HepG2 (cell line): ENCODE measurements at regions not wholly inside any gene's neighbourhood (a gene's known extent, or its start where the extent isn't known, plus 50 kb on each side); places are given as distances from the start of the nearest gene placed in this dataset.

ENCODE experiments used
- ATAC-seq: fragments of 200-7000 bp; cut with Tn5 transposase; 3 replicates; pipeline ENCODE4 v1.9.1; 2020; ENCODE audit warnings: mild to moderate bottlenecking, moderate library complexity
- BruUV-seq: library from RNA; stranded (reverse); fragments of 400-500 nt; replicated peaks from 2 replicates; lab custom pipeline; 2021; lab: Mats Ljungman, UMichigan
- CTCF ChIA-PET: fragments of 300-600 bp; formaldehyde crosslinking; extraction: SDS; loops from one replicate; lab custom pipeline; 2021; ENCODE audit warnings: low total read pairs, inconsistent platforms, low intra/inter-chr PET ratio; lab: Yijun Ruan, JAX
- POLR2A ChIA-PET: fragments of 350-600 bp; sonication (Branson Sonifier 250); formaldehyde crosslinking; loops from one replicate; lab custom pipeline; 2020; ENCODE audit warnings: antibody characterized with exemption, inconsistent platforms; lab: Yijun Ruan, JAX
- DNase-seq: peaks from one replicate; pipeline ENCODE4 v3.0.0-alpha.2; 2015; ENCODE audit warnings: low spot score
- FAIRE-seq: peaks from 3 replicates; lab custom pipeline; 2011; peaks lifted over from hg19 to GRCh38; lab: Jason Lieb, UNC
- H2AFZ ChIP-seq: one replicate; pipeline ENCODE4 v1.6.1; 2011; ENCODE audit warnings: low read length, inconsistent platforms
- H3K27ac ChIP-seq: fragments of 300-600 bp; 3 replicates; pipeline ENCODE4 v1.8.0; 2011; ENCODE audit warnings: mixed run types, mild to moderate bottlenecking, mixed read lengths, low read length, inconsistent platforms; ENCODE audit not compliant: insufficient read depth; ENCODE audit errors: extremely low read length
- H3K27me3 ChIP-seq, 2 experiments: fragments of 200-600 bp in 1 of 2; 2 replicates in 1 of 2; 3 replicates in 1 of 2; pipeline versions ENCODE4 v1.6.0 to v1.8.0; 2011; ENCODE audit warnings: low read length in 2 of 2, mild to moderate bottlenecking in 2 of 2, moderate library complexity in 2 of 2, inconsistent platforms in 1 of 2; ENCODE audit not compliant: insufficient read depth in 2 of 2, control insufficient read depth in 1 of 2
- H3K36me3 ChIP-seq, 2 experiments: fragments of 200-600 bp in 1 of 2; replicated peaks in 1 of 2; 2 replicates in 1 of 2; 3 replicates in 1 of 2; pipeline versions ENCODE4 v1.5.1 to v1.8.0; 2011; ENCODE audit warnings: low read length in 2 of 2, inconsistent platforms in 1 of 2; ENCODE audit not compliant: insufficient read depth in 2 of 2, control insufficient read depth in 1 of 2
- H3K4me1 ChIP-seq: 2 replicates; pipeline ENCODE4 v1.5.1; 2012; ENCODE audit warnings: low read length, inconsistent platforms; ENCODE audit not compliant: insufficient read depth
- H3K4me2 ChIP-seq: 2 replicates; pipeline ENCODE4 v1.6.0; 2011; ENCODE audit warnings: low read depth, low read length, inconsistent platforms
- H3K4me3 ChIP-seq, 3 experiments: fragments of 200-600 bp in 1 of 3; sonication (generic), shearing (Covaris generic) in 1 of 3; replicated peaks in 1 of 3; 2 replicates each; pipeline ENCODE4 v1.5.1; 2011 to 2016; ENCODE audit warnings: low read length in 3 of 3, inconsistent platforms in 2 of 3, low read depth in 2 of 3, mild to moderate bottlenecking in 2 of 3, control low read depth in 1 of 3, mixed read lengths in 1 of 3; ENCODE audit not compliant: insufficient read depth in 1 of 3
- H3K79me2 ChIP-seq: one replicate; pipeline ENCODE4 v1.6.1; 2011; ENCODE audit warnings: low read length, inconsistent platforms; ENCODE audit not compliant: insufficient read depth
- H3K9ac ChIP-seq: 2 replicates; pipeline ENCODE4 v1.6.0; 2011; ENCODE audit warnings: mild to moderate bottlenecking, low read depth, low read length, inconsistent platforms; ENCODE audit not compliant: insufficient read depth
- H3K9me3 ChIP-seq: 2 replicates; pipeline ENCODE4 v1.5.1; 2012; ENCODE audit warnings: mild to moderate bottlenecking, low read length
- H4K20me1 ChIP-seq: 2 replicates; pipeline ENCODE4 v1.6.0; 2011; ENCODE audit warnings: inconsistent platforms, mild to moderate bottlenecking, low read length, moderate library complexity; ENCODE audit not compliant: insufficient read depth
- BHLHE40 ChIP-seq: IDR thresholded peaks from 2 replicates; pipeline ENCODE4 v1.6.1; 2011; ENCODE audit warnings: low read length, improper control_type of control experiment
- CBFB ChIP-seq: sonication (generic); formaldehyde crosslinking; IDR thresholded peaks from 2 replicates; pipeline ENCODE4 v1.4.0; 2020; ENCODE audit warnings: missing genetic modification reagents
- EEA1 ChIP-seq: sonication (generic); formaldehyde crosslinking; IDR thresholded peaks from 2 replicates; pipeline ENCODE4 v1.5.1; 2020; ENCODE audit warnings: mild to moderate bottlenecking, missing genetic modification reagents, borderline replicate concordance
- FOXJ3 ChIP-seq: sonication (generic); formaldehyde crosslinking; IDR thresholded peaks from 2 replicates; pipeline ENCODE4 v1.4.0; 2020; ENCODE audit warnings: missing genetic modification reagents, mild to moderate bottlenecking, borderline replicate concordance
- MTA3 ChIP-seq: sonication (generic); formaldehyde crosslinking; IDR thresholded peaks from 2 replicates; pipeline ENCODE4 v1.4.0; 2020; ENCODE audit warnings: missing genetic modification reagents
- RBM39 ChIP-seq: fragments of 200-400 bp; formaldehyde crosslinking; IDR thresholded peaks from one replicate; pipeline ENCODE4 v1.6.1; 2018; ENCODE audit warnings: antibody characterized with exemption, mild to moderate bottlenecking, low read depth, low read length; ENCODE audit not compliant: poor library complexity, severe bottlenecking
- ZFP90 ChIP-seq: sonication (generic); formaldehyde crosslinking; IDR thresholded peaks from 2 replicates; pipeline ENCODE4 v1.8.0; 2022; ENCODE audit warnings: missing genetic modification reagents, mild to moderate bottlenecking, inconsistent platforms, borderline replicate concordance
- ZNF274 ChIP-seq: sonication (generic); formaldehyde crosslinking; IDR thresholded peaks from 2 replicates; pipeline ENCODE4 v1.5.1; 2020; ENCODE audit warnings: mild to moderate bottlenecking, missing genetic modification reagents
- ZNF556 ChIP-seq: sonication (generic); formaldehyde crosslinking; IDR thresholded peaks from 2 replicates; pipeline ENCODE4 v1.4.0; 2020; ENCODE audit warnings: mild to moderate bottlenecking, missing genetic modification reagents, borderline replicate concordance
- WGBS: methylation state at CpG from one replicate; pipeline ENCODE4 v1.1.6; 2017; ENCODE audit warnings: low lambda C conversion rate; 5-methylcytosine and 5-hydroxymethylcytosine counted together
- in situ Hi-C: cut with HindIII; loops from 2 replicates; pipeline ENCODE4 v1.10.0; 2017; ENCODE audit warnings: low pct_unique_long_range_greater_than_20kb; ENCODE audit not compliant: extremely low pct_ligation_motif_present
- intact Hi-C: fragments of 100-400 bp; cut with micrococcal nuclease; formaldehyde crosslinking; loops from one replicate; pipeline ENCODE4 v1.10.0; 2022; ENCODE audit not compliant: unreplicated experiment
- TF ChIP-seq, protein P1 (sequence below): sonication (generic); formaldehyde crosslinking; IDR thresholded peaks from 2 replicates; pipeline ENCODE4 v1.4.0; 2020; ENCODE audit warnings: low read depth, mild to moderate bottlenecking, missing genetic modification reagents
- TF ChIP-seq, protein P2 (sequence below): sonication (generic); formaldehyde crosslinking; IDR thresholded peaks from 2 replicates; pipeline ENCODE4 v1.5.0; 2020; ENCODE audit warnings: missing genetic modification reagents
- TF ChIP-seq, protein P3 (sequence below): sonication (generic); formaldehyde crosslinking; IDR thresholded peaks from 2 replicates; pipeline ENCODE4 v1.4.0; 2020; ENCODE audit warnings: missing genetic modification reagents, borderline replicate concordance
- TF ChIP-seq, protein P4 (sequence below): sonication (generic); formaldehyde crosslinking; IDR thresholded peaks from 2 replicates; pipeline ENCODE4 v1.5.1; 2020; ENCODE audit warnings: missing genetic modification reagents, mild to moderate bottlenecking, borderline replicate concordance
- TF ChIP-seq, protein P5 (sequence below): sonication (generic); formaldehyde crosslinking; IDR thresholded peaks from 2 replicates; pipeline ENCODE4 v1.9.0; 2021; ENCODE audit warnings: mild to moderate bottlenecking, missing genetic modification reagents

DNA sequence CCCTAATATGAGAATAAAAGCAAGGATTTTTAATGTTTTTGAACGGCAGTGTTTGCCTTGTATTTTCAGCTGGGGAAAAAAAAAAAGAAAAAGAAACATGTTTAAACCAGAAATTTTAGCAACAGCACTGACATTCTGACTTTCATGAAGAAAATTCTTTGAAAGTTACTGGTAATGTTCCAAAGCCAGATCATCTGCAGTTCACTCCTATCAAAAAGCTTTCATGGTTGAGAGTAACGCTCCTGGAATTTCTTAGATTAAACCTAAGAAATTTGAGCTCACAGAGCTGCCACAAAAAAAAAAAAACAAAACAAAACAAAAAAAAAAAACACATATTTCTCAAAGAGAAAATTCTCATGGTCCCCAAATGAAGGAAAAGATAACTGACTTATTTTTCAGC lies 1106.7 kb downstream of the EFNB2 start:
- ATAC-seq: no peak

More for the DNA sequence above, 1106.7 kb downstream of the EFNB2 start:
- Histone ChIP-seq H3K4me3 (no peak overlapping the region), H3K9me3 (0 out of 2 replicates have a peak, but pooled peaks cover 7% of the 10 kb centered on the region), H3K4me2 (no peak overlapping the region), H3K36me3 (no peaks in the 10 kb centered on the region), H3K27ac (no peak overlapping the region), H3K27me3 (no peaks in the 10 kb centered on the region), H2AFZ (no peak overlapping the region), H4K20me1 (no peaks in the 10 kb centered on the region), H3K4me1 (no peaks in the 10 kb centered on the region), H3K79me2 (no peaks in the 10 kb centered on the region), H3K9ac (no peak overlapping the region)
- WGBS: 0% methylated on average over 2 of the region's 2 CpGs
- BruUV-seq: no TSS peak
- TF ChIP-seq FOXJ3 (no peak), RBM39 (no peak), BHLHE40 (no peak), ZFP90 (no peak), EEA1 (CRISPR knock-in tag) (no peak), CBFB (CRISPR knock-in tag) (no peak), ZNF274 (CRISPR knock-in tag) (no peak), MTA3 (CRISPR knock-in tag) (no peak), ZNF556 (CRISPR knock-in tag) (no peak)
- TF ChIP-seq, protein P1, sequence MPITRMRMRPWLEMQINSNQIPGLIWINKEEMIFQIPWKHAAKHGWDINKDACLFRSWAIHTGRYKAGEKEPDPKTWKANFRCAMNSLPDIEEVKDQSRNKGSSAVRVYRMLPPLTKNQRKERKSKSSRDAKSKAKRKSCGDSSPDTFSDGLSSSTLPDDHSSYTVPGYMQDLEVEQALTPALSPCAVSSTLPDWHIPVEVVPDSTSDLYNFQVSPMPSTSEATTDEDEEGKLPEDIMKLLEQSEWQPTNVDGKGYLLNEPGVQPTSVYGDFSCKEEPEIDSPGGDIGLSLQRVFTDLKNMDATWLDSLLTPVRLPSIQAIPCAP: no peak
- TF ChIP-seq, protein P2, sequence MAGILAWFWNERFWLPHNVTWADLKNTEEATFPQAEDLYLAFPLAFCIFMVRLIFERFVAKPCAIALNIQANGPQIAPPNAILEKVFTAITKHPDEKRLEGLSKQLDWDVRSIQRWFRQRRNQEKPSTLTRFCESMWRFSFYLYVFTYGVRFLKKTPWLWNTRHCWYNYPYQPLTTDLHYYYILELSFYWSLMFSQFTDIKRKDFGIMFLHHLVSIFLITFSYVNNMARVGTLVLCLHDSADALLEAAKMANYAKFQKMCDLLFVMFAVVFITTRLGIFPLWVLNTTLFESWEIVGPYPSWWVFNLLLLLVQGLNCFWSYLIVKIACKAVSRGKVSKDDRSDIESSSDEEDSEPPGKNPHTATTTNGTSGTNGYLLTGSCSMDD (CRISPR knock-in tag): no peak
- TF ChIP-seq, protein P3, sequence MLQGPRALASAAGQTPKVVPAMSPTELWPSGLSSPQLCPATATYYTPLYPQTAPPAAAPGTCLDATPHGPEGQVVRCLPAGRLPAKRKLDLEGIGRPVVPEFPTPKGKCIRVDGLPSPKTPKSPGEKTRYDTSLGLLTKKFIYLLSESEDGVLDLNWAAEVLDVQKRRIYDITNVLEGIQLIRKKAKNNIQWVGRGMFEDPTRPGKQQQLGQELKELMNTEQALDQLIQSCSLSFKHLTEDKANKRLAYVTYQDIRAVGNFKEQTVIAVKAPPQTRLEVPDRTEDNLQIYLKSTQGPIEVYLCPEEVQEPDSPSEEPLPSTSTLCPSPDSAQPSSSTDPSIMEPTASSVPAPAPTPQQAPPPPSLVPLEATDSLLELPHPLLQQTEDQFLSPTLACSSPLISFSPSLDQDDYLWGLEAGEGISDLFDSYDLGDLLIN (CRISPR knock-in tag): no peak
- TF ChIP-seq, protein P4, sequence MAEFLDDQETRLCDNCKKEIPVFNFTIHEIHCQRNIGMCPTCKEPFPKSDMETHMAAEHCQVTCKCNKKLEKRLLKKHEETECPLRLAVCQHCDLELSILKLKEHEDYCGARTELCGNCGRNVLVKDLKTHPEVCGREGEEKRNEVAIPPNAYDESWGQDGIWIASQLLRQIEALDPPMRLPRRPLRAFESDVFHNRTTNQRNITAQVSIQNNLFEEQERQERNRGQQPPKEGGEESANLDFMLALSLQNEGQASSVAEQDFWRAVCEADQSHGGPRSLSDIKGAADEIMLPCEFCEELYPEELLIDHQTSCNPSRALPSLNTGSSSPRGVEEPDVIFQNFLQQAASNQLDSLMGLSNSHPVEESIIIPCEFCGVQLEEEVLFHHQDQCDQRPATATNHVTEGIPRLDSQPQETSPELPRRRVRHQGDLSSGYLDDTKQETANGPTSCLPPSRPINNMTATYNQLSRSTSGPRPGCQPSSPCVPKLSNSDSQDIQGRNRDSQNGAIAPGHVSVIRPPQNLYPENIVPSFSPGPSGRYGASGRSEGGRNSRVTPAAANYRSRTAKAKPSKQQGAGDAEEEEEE (CRISPR knock-in tag): no peak
- TF ChIP-seq, protein P5, sequence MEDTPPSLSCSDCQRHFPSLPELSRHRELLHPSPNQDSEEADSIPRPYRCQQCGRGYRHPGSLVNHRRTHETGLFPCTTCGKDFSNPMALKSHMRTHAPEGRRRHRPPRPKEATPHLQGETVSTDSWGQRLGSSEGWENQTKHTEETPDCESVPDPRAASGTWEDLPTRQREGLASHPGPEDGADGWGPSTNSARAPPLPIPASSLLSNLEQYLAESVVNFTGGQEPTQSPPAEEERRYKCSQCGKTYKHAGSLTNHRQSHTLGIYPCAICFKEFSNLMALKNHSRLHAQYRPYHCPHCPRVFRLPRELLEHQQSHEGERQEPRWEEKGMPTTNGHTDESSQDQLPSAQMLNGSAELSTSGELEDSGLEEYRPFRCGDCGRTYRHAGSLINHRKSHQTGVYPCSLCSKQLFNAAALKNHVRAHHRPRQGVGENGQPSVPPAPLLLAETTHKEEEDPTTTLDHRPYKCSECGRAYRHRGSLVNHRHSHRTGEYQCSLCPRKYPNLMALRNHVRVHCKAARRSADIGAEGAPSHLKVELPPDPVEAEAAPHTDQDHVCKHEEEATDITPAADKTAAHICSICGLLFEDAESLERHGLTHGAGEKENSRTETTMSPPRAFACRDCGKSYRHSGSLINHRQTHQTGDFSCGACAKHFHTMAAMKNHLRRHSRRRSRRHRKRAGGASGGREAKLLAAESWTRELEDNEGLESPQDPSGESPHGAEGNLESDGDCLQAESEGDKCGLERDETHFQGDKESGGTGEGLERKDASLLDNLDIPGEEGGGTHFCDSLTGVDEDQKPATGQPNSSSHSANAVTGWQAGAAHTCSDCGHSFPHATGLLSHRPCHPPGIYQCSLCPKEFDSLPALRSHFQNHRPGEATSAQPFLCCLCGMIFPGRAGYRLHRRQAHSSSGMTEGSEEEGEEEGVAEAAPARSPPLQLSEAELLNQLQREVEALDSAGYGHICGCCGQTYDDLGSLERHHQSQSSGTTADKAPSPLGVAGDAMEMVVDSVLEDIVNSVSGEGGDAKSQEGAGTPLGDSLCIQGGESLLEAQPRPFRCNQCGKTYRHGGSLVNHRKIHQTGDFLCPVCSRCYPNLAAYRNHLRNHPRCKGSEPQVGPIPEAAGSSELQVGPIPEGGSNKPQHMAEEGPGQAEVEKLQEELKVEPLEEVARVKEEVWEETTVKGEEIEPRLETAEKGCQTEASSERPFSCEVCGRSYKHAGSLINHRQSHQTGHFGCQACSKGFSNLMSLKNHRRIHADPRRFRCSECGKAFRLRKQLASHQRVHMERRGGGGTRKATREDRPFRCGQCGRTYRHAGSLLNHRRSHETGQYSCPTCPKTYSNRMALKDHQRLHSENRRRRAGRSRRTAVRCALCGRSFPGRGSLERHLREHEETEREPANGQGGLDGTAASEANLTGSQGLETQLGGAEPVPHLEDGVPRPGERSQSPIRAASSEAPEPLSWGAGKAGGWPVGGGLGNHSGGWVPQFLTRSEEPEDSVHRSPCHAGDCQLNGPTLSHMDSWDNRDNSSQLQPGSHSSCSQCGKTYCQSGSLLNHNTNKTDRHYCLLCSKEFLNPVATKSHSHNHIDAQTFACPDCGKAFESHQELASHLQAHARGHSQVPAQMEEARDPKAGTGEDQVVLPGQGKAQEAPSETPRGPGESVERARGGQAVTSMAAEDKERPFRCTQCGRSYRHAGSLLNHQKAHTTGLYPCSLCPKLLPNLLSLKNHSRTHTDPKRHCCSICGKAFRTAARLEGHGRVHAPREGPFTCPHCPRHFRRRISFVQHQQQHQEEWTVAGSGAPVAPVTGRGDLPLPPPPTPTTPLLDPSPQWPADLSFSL (CRISPR knock-in tag): no peak
- ChIA-PET POLR2A (no interaction called here), CTCF (no interaction called here)
- DNase-seq: no peak
- FAIRE-seq: no peak
- intact Hi-C loops: no loop called here
- in situ Hi-C loops: no loop called here
